Panc1 (cell line): ENCODE measurements at regions not wholly inside any gene's neighbourhood (a gene's known extent, or its start where the extent isn't known, plus 50 kb on each side); places are given as distances from the start of the nearest gene placed in this dataset.

ENCODE experiments used
- CTCF ChIP-seq: fragments of 450-650 bp; IDR thresholded peaks from 2 replicates; pipeline ENCODE4 v1.5.1; 2017; ENCODE audit warnings: mild to moderate bottlenecking
- POLR2AphosphoS5 ChIP-seq: IDR thresholded peaks from 2 replicates; pipeline ENCODE4 v1.6.1; 2012; ENCODE audit warnings: mild to moderate bottlenecking, low read depth, low read length, moderate library complexity
- SIN3A ChIP-seq: IDR thresholded peaks from 2 replicates; pipeline ENCODE4 v1.6.1; 2012; ENCODE audit warnings: low read depth, mild to moderate bottlenecking, low read length, moderate library complexity, borderline replicate concordance; ENCODE audit not compliant: insufficient read depth
- TCF7L2 ChIP-seq: IDR thresholded peaks from 2 replicates; pipeline ENCODE4 v1.6.1; 2011; ENCODE audit warnings: mild to moderate bottlenecking, low read depth, low read length, inconsistent platforms
- TF ChIP-seq, protein P1 (sequence below), 2 experiments: IDR thresholded peaks; 2 replicates each; pipeline ENCODE4 v1.6.1; 2011 to 2012; ENCODE audit warnings: low read depth in 2 of 2, control low read depth in 1 of 2, low read length in 1 of 2, mild to moderate bottlenecking in 1 of 2, moderate library complexity in 1 of 2; ENCODE audit not compliant: insufficient read depth in 1 of 2

- no peak for TF ChIP-seq CTCF
- no peak for TF ChIP-seq POLR2AphosphoS5
- TF ChIP-seq, protein P1, sequence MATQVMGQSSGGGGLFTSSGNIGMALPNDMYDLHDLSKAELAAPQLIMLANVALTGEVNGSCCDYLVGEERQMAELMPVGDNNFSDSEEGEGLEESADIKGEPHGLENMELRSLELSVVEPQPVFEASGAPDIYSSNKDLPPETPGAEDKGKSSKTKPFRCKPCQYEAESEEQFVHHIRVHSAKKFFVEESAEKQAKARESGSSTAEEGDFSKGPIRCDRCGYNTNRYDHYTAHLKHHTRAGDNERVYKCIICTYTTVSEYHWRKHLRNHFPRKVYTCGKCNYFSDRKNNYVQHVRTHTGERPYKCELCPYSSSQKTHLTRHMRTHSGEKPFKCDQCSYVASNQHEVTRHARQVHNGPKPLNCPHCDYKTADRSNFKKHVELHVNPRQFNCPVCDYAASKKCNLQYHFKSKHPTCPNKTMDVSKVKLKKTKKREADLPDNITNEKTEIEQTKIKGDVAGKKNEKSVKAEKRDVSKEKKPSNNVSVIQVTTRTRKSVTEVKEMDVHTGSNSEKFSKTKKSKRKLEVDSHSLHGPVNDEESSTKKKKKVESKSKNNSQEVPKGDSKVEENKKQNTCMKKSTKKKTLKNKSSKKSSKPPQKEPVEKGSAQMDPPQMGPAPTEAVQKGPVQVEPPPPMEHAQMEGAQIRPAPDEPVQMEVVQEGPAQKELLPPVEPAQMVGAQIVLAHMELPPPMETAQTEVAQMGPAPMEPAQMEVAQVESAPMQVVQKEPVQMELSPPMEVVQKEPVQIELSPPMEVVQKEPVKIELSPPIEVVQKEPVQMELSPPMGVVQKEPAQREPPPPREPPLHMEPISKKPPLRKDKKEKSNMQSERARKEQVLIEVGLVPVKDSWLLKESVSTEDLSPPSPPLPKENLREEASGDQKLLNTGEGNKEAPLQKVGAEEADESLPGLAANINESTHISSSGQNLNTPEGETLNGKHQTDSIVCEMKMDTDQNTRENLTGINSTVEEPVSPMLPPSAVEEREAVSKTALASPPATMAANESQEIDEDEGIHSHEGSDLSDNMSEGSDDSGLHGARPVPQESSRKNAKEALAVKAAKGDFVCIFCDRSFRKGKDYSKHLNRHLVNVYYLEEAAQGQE (IDR thresholded peaks at IDR 0.05; ENCODE audit: insufficient read depth in 1 of 2, low read depth in 2 of 2, low read length in 1 of 2), result no peak
- TF ChIP-seq TCF7L2, result no peak
- no peak for TF ChIP-seq SIN3A
These were observed 150.1 kb upstream of the NEIL3 start for GRCh38 chr4:177159600-177159999.
